Activated T-cell treated with anti-CD3 and anti-CD28 coated beads for 4 hours (primary cell): ENCODE measurements at regions not wholly inside any gene's neighbourhood (a gene's known extent, or its start where the extent isn't known, plus 50 kb on each side); places are given as distances from the start of the nearest gene placed in this dataset.
"Not testable (repeated sequence)": the region's sequence is repeated elsewhere in the genome, so short reads cannot be mapped to it uniquely, and the experiment has no call there.

Experiments
- DNase-seq: peaks from one replicate; pipeline ENCODE4 v3.0.0-alpha.2; 2020

GRCh38 chr10:118463740-118464139 lies 121.6 kb upstream of the FAM204A start:
- no peak for DNase-seq

GRCh38 chr10:118462401-118462800 lies 120.3 kb upstream of the FAM204A start:
- DNase-seq, result no peak

GRCh38 chr10:118459642-118460193 lies 117.6 kb upstream of the FAM204A start:
- DNase-seq, result peak; percentile 37

- no peak for DNase-seq
These were observed 117.0 kb upstream of the FAM204A start for GRCh38 chr10:118458957-118459641.

- DNase-seq, result no peak
These were observed 115.8 kb upstream of the FAM204A start for GRCh38 chr10:118457824-118458428.

GRCh38 chr10:118455181-118455695 lies 113.1 kb upstream of the FAM204A start:
- no peak for DNase-seq

- no peak for DNase-seq
These were observed 112.1 kb upstream of the FAM204A start for GRCh38 chr10:118454211-118454610.

- no peak for DNase-seq
These were observed 110.0 kb upstream of the FAM204A start for GRCh38 chr10:118452098-118452497.

- no peak for DNase-seq
These were observed 107.4 kb upstream of the FAM204A start for GRCh38 chr10:118449521-118449920.

GRCh38 chr10:118448744-118449143 lies 106.6 kb upstream of the FAM204A start:
- no peak for DNase-seq

GRCh38 chr10:118447478-118448270 lies 105.5 kb upstream of the FAM204A start:
- no peak for DNase-seq

GRCh38 chr10:118445535-118445934 lies 103.4 kb upstream of the FAM204A start:
- DNase-seq, result no peak

- DNase-seq, result no peak
These were observed 101.9 kb upstream of the FAM204A start for GRCh38 chr10:118444069-118444468.

- no peak for DNase-seq
These were observed 99.9 kb upstream of the FAM204A start for GRCh38 chr10:118442032-118442431.

GRCh38 chr10:118439824-118440223 lies 97.7 kb upstream of the FAM204A start:
- DNase-seq, result no peak

GRCh38 chr10:118436742-118437141 lies 94.6 kb upstream of the FAM204A start:
- no peak for DNase-seq

GRCh38 chr10:118430190-118430589 lies 88.1 kb upstream of the FAM204A start:
- DNase-seq, result no peak

- DNase-seq, result peak; percentile 24
These were observed 81.8 kb upstream of the FAM204A start for GRCh38 chr10:118423800-118424442.

- DNase-seq, result no peak
These were observed 80.1 kb upstream of the FAM204A start for GRCh38 chr10:118422241-118422640.

GRCh38 chr10:118420049-118420448 lies 77.9 kb upstream of the FAM204A start:
- not testable (repeated sequence) for DNase-seq

- no peak for DNase-seq
These were observed 70.8 kb upstream of the FAM204A start for GRCh38 chr10:118412932-118413331.

GRCh38 chr10:118412132-118412760 lies 70.1 kb upstream of the FAM204A start:
- no peak for DNase-seq
